MCF 10A (cell line): ENCODE measurements at regions not wholly inside any gene's neighbourhood (a gene's known extent, or its start where the extent isn't known, plus 50 kb on each side); places are given as distances from the start of the nearest gene placed in this dataset.

Experiments used
- BruUV-seq: library from RNA; stranded (reverse); fragments of 400-500 nt; replicated peaks from 2 replicates; lab custom pipeline; 2021; lab: Mats Ljungman, UMichigan
- CTCF ChIA-PET: fragments of 300-600 bp; sonication (Branson Sonifier 250); formaldehyde crosslinking; extraction: SDS; loops from one replicate; lab custom pipeline; 2021; ENCODE audit warnings: antibody characterized with exemption, inconsistent platforms; lab: Yijun Ruan, JAX
- POLR2A ChIA-PET: fragments of 300-600, 350-650 bp; sonication (Branson Sonifier 250); formaldehyde crosslinking; extraction: SDS; loops from one replicate; lab custom pipeline; 2020; ENCODE audit warnings: antibody characterized with exemption, inconsistent platforms; lab: Yijun Ruan, JAX
- DNase-seq: peaks from one replicate; pipeline ENCODE4 v3.0.0-alpha.2; 2018; ENCODE audit not compliant: unreplicated experiment
- H3K27ac Mint-ChIP-seq: one replicate; pipeline ENCODE4 v1.8.0; 2022; ENCODE audit warnings: mild to moderate bottlenecking, low read depth, mixed read lengths; ENCODE audit not compliant: unreplicated experiment
- H3K27me3 Mint-ChIP-seq: one replicate; pipeline ENCODE4 v1.8.0; 2022; ENCODE audit warnings: mixed read lengths; ENCODE audit not compliant: insufficient read depth, unreplicated experiment
- H3K36me3 Mint-ChIP-seq: one replicate; pipeline ENCODE4 v1.8.0; 2022; ENCODE audit warnings: mild to moderate bottlenecking, moderate library complexity, mixed read lengths; ENCODE audit not compliant: insufficient read depth, unreplicated experiment
- H3K4me1 Mint-ChIP-seq: one replicate; pipeline ENCODE4 v1.8.0; 2022; ENCODE audit warnings: mixed read lengths; ENCODE audit not compliant: insufficient read depth, unreplicated experiment
- H3K4me3 Mint-ChIP-seq: one replicate; pipeline ENCODE4 v1.8.0; 2022; ENCODE audit warnings: mild to moderate bottlenecking, moderate library complexity, mixed read lengths; ENCODE audit not compliant: unreplicated experiment
- H3K9me3 Mint-ChIP-seq: one replicate; pipeline ENCODE4 v1.8.0; 2022; ENCODE audit warnings: mixed read lengths; ENCODE audit not compliant: unreplicated experiment
- intact Hi-C: fragments of 100-400 bp; cut with micrococcal nuclease; formaldehyde crosslinking; loops from 2 replicates; pipeline ENCODE4 v1.14.1; 2022
- TF ChIP-seq, protein P1 (sequence below): fragments of 200-600 bp; IDR thresholded peaks from one replicate; pipeline ENCODE4 v1.8.0; 2022; ENCODE audit warnings: antibody characterized with exemption, mild to moderate bottlenecking; ENCODE audit not compliant: unreplicated experiment

- no TSS peak for BruUV-seq
- TF ChIP-seq, protein P1, sequence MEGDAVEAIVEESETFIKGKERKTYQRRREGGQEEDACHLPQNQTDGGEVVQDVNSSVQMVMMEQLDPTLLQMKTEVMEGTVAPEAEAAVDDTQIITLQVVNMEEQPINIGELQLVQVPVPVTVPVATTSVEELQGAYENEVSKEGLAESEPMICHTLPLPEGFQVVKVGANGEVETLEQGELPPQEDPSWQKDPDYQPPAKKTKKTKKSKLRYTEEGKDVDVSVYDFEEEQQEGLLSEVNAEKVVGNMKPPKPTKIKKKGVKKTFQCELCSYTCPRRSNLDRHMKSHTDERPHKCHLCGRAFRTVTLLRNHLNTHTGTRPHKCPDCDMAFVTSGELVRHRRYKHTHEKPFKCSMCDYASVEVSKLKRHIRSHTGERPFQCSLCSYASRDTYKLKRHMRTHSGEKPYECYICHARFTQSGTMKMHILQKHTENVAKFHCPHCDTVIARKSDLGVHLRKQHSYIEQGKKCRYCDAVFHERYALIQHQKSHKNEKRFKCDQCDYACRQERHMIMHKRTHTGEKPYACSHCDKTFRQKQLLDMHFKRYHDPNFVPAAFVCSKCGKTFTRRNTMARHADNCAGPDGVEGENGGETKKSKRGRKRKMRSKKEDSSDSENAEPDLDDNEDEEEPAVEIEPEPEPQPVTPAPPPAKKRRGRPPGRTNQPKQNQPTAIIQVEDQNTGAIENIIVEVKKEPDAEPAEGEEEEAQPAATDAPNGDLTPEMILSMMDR = no peak
These were observed 74.8 kb downstream of the ZNF280B start for GRCh38 chr22:22433770-22434169.

More at GRCh38 chr22:22433770-22434169, 74.8 kb downstream of the ZNF280B start:
- no peak overlapping the region for H3K4me3 Mint-ChIP-seq
- intact Hi-C loops = no loop called here
- peaks cover 87% of the 10 kb centered on the region for H3K27me3 Mint-ChIP-seq
- CTCF ChIA-PET = no interaction called here
- no peak overlapping the region for H3K27ac Mint-ChIP-seq
- no peak for DNase-seq
- POLR2A ChIA-PET = no interaction called here
- no peaks in the 10 kb centered on the region for H3K4me1 Mint-ChIP-seq
- no peaks in the 10 kb centered on the region for H3K36me3 Mint-ChIP-seq
- no peaks in the 10 kb centered on the region for H3K9me3 Mint-ChIP-seq
